ENCODE measurements at regions not wholly inside any gene's neighbourhood (a gene's known extent, or its start where the extent isn't known, plus 50 kb on each side); places are given as distances from the start of the nearest gene placed in this dataset.

GRCh38 chr2:48204750-48205136 is 109.7 kb upstream of the FOXN2 start:
- TF ChIP-seq, protein P1, sequence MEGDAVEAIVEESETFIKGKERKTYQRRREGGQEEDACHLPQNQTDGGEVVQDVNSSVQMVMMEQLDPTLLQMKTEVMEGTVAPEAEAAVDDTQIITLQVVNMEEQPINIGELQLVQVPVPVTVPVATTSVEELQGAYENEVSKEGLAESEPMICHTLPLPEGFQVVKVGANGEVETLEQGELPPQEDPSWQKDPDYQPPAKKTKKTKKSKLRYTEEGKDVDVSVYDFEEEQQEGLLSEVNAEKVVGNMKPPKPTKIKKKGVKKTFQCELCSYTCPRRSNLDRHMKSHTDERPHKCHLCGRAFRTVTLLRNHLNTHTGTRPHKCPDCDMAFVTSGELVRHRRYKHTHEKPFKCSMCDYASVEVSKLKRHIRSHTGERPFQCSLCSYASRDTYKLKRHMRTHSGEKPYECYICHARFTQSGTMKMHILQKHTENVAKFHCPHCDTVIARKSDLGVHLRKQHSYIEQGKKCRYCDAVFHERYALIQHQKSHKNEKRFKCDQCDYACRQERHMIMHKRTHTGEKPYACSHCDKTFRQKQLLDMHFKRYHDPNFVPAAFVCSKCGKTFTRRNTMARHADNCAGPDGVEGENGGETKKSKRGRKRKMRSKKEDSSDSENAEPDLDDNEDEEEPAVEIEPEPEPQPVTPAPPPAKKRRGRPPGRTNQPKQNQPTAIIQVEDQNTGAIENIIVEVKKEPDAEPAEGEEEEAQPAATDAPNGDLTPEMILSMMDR (conservative IDR thresholded peaks at IDR 0.05 in 1 of 2, IDR thresholded peaks at IDR 0.05 in 1 of 2; ENCODE audit: extremely low read depth in 1 of 2, insufficient read depth in 1 of 2, low read depth in 1 of 2, low read length in 2 of 2), result no peak
- no peak for TF ChIP-seq EZH2 (IDR thresholded peaks at IDR 0.05; ENCODE audit: borderline replicate concordance, low read length)

Measured in mammary epithelial cell (primary cell).